HPDE6-E6E7 (cell line): ENCODE measurements at regions not wholly inside any gene's neighbourhood (a gene's known extent, or its start where the extent isn't known, plus 50 kb on each side); places are given as distances from the start of the nearest gene placed in this dataset.
A peak's percentile ranks its signal among the peaks of the same experiment; 100 is the strongest.

Experiments
- DNase-seq: peaks from one replicate; pipeline ENCODE4 v3.0.0; 2011; ENCODE audit warnings: missing footprints; ENCODE audit errors: extremely low spot score

- no peak for DNase-seq
Measured at GRCh38 chr14:51145246-51145645, 50.3 kb upstream of the TRIM9 start.

DNA sequence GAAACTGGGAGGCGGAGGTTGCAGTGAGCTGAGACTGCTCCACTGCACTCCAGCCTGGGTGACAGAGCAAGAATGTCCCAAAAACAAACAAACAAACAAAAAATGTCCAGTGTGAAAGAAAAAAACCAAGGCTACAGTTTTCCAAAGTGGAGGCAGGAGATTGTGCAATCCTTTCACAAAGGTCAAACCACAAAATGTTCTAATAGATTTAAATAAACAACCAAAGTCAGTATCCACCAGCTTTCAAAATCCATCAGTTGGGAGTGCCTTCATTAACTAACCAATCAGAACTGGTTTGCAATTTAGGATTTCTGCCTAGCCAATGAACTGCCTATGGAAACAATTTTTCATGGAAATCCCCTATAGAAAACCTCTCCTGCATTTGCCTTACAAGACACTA lies 52.3 kb upstream of the TRIM9 start:
- no peak for DNase-seq

DNA sequence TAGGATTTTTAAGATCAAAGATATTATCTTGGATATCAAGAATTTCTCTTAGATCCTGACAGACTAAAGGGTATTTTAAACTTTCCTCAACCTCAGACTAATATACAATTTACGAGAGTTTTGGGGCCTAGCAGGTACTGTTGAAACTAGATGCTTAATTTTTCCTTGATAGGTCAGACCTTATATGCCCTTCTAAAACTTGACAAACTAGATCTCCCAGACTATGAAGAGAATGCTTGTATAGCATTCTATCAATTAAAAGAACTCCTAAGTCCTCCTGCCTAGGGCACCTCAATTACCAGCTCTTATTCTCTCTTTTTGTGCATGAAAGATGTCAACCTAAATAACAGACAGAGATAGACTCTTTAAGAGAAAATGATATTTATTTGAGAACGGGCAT lies 60.4 kb upstream of the TRIM9 start:
- no peak for DNase-seq

- no peak for DNase-seq
Measured at GRCh38 chr14:51157012-51157411, 62.1 kb upstream of the TRIM9 start.

DNA sequence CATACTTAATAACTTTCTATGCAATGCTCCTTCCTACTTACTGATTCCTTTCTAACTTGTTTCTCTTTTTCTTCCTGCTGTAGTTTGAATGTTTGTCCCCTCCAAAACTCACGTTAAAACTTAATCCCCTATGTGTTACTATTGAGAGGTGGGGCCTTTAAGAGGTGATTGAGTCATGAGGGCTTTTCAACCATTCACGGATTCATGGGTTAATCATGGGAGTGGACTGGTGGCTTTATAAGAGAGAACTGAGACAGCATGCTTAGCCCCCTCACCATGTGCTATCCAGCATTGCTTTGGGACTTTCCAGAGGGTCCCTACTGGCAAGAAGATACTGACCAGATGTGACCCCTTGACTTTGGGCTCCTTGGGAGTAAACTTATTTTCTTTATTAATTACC lies 66.0 kb upstream of the TRIM9 start:
- DNase-seq: no peak

DNA sequence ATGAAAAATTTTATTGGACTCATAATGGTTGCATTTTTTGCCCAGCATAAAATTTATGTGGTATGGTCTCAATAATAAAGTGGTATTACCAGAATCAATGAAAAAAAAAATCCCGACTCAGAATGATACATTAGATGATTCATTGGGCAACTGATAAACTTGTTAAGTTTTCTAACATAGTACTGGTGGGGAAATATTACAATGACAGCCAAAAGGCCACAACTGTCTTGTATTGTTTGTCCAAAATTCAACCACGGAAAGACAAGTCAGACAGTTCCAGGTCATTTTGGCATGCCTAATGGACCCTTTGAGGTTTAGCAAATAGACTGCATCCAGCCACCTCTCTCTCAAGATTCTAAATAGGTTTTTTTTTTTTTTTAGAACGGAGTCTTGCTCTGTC lies 70.5 kb upstream of the TRIM9 start:
- no peak for DNase-seq

- no peak for DNase-seq
Measured at GRCh38 chr14:51167587-51168214, 72.3 kb upstream of the TMX1 start.

GRCh38 chr14:51168215-51168613 lies 71.8 kb upstream of the TMX1 start:
- DNase-seq: no peak

- no peak for DNase-seq
Measured at GRCh38 chr14:51173863-51174262, 66.2 kb upstream of the TMX1 start.

DNA sequence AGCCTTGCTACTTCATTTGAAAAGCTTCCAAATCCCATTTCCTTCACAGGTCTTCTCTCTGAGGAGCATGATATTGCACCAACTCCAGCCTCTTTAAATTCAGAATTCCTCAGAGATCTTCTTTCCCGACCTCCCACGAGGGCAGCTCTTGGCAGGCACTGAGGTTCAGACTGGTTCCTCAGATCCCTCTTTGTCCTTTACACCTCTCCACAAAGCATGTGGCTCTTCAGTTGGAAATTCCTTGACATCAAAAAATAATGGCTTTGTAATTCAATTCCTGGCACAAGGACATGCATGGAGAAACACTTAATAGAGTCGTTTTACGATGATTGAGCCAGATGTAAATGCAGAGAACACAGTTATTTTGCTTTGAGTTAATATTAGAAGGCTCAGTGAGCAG lies 63.2 kb upstream of the TMX1 start:
- no peak for DNase-seq

DNA sequence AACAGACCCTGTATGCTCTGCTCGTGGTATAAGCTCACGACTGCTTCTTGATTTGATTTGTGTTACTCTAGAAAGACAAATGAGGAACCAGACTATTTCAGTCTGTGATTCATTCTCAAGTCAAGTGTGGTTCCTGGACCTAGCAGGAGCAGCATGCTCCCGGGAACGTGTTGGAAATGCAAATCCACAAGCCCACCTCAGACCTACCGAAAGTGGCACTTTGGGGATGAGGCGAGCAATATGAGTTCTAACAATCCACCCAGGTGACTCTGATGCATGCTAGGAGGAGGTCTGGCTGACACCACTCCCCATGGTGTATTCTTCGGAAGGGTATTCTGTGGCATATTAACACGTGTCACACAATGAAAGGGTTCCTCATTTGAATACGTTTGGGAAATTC lies 59.5 kb upstream of the TMX1 start:
- no peak for DNase-seq

DNA sequence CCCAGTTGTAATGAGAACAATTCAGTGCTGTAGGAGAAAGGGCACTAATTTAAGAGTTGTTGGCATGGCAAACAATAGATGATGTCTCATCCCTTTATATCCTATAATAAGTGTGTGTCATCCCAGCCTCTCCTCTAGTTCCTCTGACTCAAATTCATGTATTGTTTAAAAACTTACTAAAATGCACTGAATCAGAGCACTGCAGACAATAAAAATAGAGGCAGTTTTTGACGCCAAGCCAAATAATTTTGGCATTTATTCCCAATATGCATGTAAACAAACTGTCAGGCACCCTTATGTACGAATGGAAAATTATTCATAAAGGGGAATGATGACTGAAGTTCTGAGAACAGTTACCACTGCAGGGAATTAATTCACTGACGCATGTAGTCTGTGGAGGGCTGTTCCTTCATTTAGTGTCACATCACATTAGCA lies 57.9 kb upstream of the TMX1 start:
- peak; percentile 21 for DNase-seq

- no peak for DNase-seq
Measured at GRCh38 chr14:51185180-51185579, 54.9 kb upstream of the TMX1 start.

- no peak for DNase-seq
Measured at GRCh38 chr14:51185754-51186153, 54.3 kb upstream of the TMX1 start.

- DNase-seq: no peak
Measured at GRCh38 chr14:51188566-51189185, 51.4 kb upstream of the TMX1 start.

DNA sequence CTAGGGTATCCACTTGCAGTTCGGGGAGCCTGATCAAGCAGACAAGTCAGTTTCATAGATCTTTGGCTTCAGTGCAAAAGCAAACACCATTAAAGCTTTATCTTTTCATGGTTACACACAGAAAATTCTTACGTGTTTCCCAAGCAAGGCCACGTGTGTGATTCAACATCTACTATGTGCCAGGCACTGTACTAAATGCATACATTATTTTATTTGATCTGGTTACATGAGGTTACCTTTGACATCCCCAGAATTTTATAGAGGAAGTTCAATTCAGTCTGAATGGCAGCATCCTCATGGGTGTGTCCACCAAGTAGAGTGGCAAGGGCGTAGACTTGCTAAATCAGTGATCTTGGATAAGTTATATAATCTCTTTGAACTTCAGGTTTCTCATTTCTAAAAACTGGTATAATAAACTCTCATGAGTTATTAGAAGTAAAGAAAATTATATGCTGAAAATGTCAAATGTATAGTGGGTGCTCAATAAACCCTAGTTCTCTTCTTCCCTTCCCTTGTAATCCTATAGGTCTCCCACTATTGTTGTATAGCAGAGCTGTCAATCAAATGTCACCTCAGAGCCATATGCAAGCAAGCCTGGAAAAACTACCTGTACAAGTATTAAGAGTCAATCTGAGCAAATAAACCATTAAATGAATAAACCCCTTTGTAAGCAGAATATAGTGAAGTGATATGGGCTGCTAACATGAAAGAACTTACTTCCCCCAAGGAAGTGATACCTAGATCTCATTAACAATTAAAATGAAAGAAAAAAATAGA lies 50.3 kb upstream of the TMX1 start:
- no peak for DNase-seq
